IMR-90 (cell line): ENCODE measurements at regions not wholly inside any gene's neighbourhood (a gene's known extent, or its start where the extent isn't known, plus 50 kb on each side); places are given as distances from the start of the nearest gene placed in this dataset.

Experiments used
- CTCF ChIP-seq: conservative IDR thresholded peaks from 2 replicates; pipeline ENCODE4 v1.5.1; 2012; ENCODE audit warnings: mild to moderate bottlenecking, low read depth, low read length, improper control_type of control experiment
- MAFK ChIP-seq: IDR thresholded peaks from 2 replicates; pipeline ENCODE4 v1.6.1; 2012; ENCODE audit warnings: low read depth, low read length, improper control_type of control experiment
- POLR2A ChIP-seq: IDR thresholded peaks from 2 replicates; pipeline ENCODE4 v1.6.1; 2012; ENCODE audit warnings: mild to moderate bottlenecking, low read depth, low read length
- RAD21 ChIP-seq: IDR thresholded peaks from 2 replicates; pipeline ENCODE4 v1.6.1; 2012; ENCODE audit warnings: low read length, improper control_type of control experiment
- SMC3 ChIP-seq: fragments of 150-350 bp; IDR thresholded peaks from 2 replicates; pipeline ENCODE4 v1.6.1; 2016; ENCODE audit warnings: low read depth, mild to moderate bottlenecking, antibody characterized with exemption, low read length, moderate library complexity

DNA sequence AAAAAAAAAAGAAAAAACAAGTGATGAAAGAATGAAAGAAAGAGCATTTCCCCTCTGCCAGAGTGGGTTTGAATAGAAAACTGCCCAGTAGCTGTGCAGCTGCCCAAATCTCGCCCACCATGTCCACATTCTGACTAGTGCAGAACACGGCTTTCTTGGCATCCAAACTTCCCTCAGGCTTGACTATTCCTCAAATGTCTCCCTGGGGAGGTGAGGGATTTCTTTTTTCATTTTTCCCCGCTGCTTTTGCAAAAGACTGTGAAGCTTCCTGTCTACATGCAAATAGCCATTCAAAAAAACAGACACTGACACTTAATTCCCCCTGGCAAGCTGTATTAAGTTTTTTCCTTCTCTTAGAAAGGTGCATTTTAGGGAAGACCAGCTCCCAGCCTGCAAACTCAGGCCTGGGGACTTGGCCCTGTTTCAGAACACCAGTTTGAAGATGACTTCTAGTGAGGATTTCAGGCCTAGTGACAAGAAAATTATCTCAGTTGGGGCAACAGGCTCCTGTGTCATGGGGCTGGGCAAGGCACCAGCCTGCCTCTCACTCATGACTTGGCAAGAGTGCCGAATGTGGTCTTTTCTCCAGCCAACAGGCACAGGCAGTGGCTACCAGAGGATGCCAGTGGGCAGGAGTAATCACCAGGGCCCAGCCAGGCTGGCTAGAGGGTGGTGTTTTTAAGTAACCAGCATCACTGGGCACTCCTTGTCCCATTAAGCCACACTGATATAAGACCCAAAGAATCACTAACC lies 178.1 kb upstream of the NFIA start:
- TF ChIP-seq SMC3 (no peak), CTCF (no peak), POLR2A (no peak), RAD21 (no peak), MAFK (no peak)
